H9 (cell line): ENCODE measurements at regions not wholly inside any gene's neighbourhood (a gene's known extent, or its start where the extent isn't known, plus 50 kb on each side); places are given as distances from the start of the nearest gene placed in this dataset.

ENCODE experiments used
- DNase-seq: peaks from one replicate; pipeline ENCODE4 v3.0.0-alpha.2; 2017
- H2AFZ ChIP-seq: one replicate; pipeline ENCODE4 v1.6.1; 2013; ENCODE audit warnings: mild to moderate bottlenecking, low read length, control low read depth, moderate library complexity
- H2AK5ac ChIP-seq: 2 replicates; pipeline ENCODE4 v1.6.1; 2013; ENCODE audit warnings: low read length, control low read depth, mixed read lengths; ENCODE audit not compliant: insufficient read length
- H2BK120ac ChIP-seq: one replicate; pipeline ENCODE4 v1.6.1; 2013; ENCODE audit warnings: low read depth, mild to moderate bottlenecking, low read length, control low read depth, inconsistent platforms; ENCODE audit not compliant: poor library complexity, severe bottlenecking
- H2BK12ac ChIP-seq: 2 replicates; pipeline ENCODE4 v1.6.1; 2013; ENCODE audit warnings: low read length, control low read depth, mixed read lengths, low read depth; ENCODE audit not compliant: insufficient read length
- H2BK15ac ChIP-seq: 2 replicates; pipeline ENCODE4 v1.6.1; 2013; ENCODE audit warnings: low read depth, low read length, control low read depth
- H2BK20ac ChIP-seq: one replicate; pipeline ENCODE4 v1.6.1; 2013; ENCODE audit warnings: low read depth, mild to moderate bottlenecking, low read length, control low read depth, inconsistent platforms; ENCODE audit not compliant: poor library complexity, severe bottlenecking
- H2BK5ac ChIP-seq: 2 replicates; pipeline ENCODE4 v1.6.1; 2013; ENCODE audit warnings: low read length, control low read depth, mixed read lengths; ENCODE audit not compliant: insufficient read length
- H3K14ac ChIP-seq: 2 replicates; pipeline ENCODE4 v1.6.1; 2013; ENCODE audit warnings: low read length, control low read depth; ENCODE audit not compliant: insufficient read depth
- H3K18ac ChIP-seq: 2 replicates; pipeline ENCODE4 v1.6.1; 2013; ENCODE audit warnings: low read depth, mild to moderate bottlenecking, mixed read lengths, low read length, control low read depth; ENCODE audit not compliant: insufficient read length
- H3K23ac ChIP-seq: 2 replicates; pipeline ENCODE4 v1.6.1; 2013; ENCODE audit warnings: low read length, control low read depth, mixed read lengths, low read depth; ENCODE audit not compliant: insufficient read length
- H3K23me2 ChIP-seq: 2 replicates; pipeline ENCODE4 v1.6.1; 2013; ENCODE audit warnings: low read depth, mild to moderate bottlenecking, mixed read lengths, low read length, control low read depth; ENCODE audit not compliant: insufficient read length, poor library complexity, severe bottlenecking
- H3K27ac ChIP-seq: 2 replicates; pipeline ENCODE4 v1.5.1; 2013; ENCODE audit warnings: low read length, control low read depth, mixed read lengths, low read depth; ENCODE audit not compliant: insufficient read length
- H3K27me3 ChIP-seq: 2 replicates; pipeline ENCODE4 v1.6.1; 2013; ENCODE audit warnings: low read length, control low read depth, inconsistent platforms; ENCODE audit not compliant: insufficient read depth
- H3K4ac ChIP-seq: 2 replicates; pipeline ENCODE4 v1.6.1; 2013; ENCODE audit warnings: low read depth, mild to moderate bottlenecking, control low read depth, inconsistent platforms, low read length, moderate library complexity
- H3K4me1 ChIP-seq: 2 replicates; pipeline ENCODE4 v1.6.1; 2013; ENCODE audit warnings: low read length, control low read depth, inconsistent platforms; ENCODE audit not compliant: insufficient read depth
- H3K4me2 ChIP-seq: 2 replicates; pipeline ENCODE4 v1.6.1; 2013; ENCODE audit warnings: low read length, control low read depth, mixed read lengths; ENCODE audit not compliant: insufficient read length, insufficient read depth
- H3K56ac ChIP-seq: 2 replicates; pipeline ENCODE4 v1.6.1; 2013; ENCODE audit warnings: low read depth, mild to moderate bottlenecking, mixed read lengths, low read length, control low read depth; ENCODE audit not compliant: insufficient read length
- H3K79me1 ChIP-seq: 2 replicates; pipeline ENCODE4 v1.6.1; 2013; ENCODE audit warnings: low read depth, mild to moderate bottlenecking, moderate library complexity, low read length, control low read depth, inconsistent platforms; ENCODE audit not compliant: insufficient read depth, poor library complexity, severe bottlenecking
- H3K79me2 ChIP-seq: 2 replicates; pipeline ENCODE4 v1.6.1; 2013; ENCODE audit warnings: low read length, control low read depth, inconsistent platforms; ENCODE audit not compliant: insufficient read depth
- H3K9ac ChIP-seq: 2 replicates; pipeline ENCODE4 v1.6.1; 2013; ENCODE audit warnings: low read length, control low read depth, mixed read lengths; ENCODE audit not compliant: insufficient read length; ENCODE audit errors: extremely low read depth
- H3K9me3 ChIP-seq: one replicate; pipeline ENCODE4 v1.6.1; 2013; ENCODE audit warnings: low read depth, low read length, inconsistent platforms; ENCODE audit not compliant: control insufficient read depth
- H3T11ph ChIP-seq: one replicate; pipeline ENCODE4 v1.6.1; 2013; ENCODE audit warnings: mild to moderate bottlenecking, low read length, control low read depth, inconsistent platforms
- H4K20me1 ChIP-seq: one replicate; pipeline ENCODE4 v1.6.1; 2013; ENCODE audit not compliant: control insufficient read depth, insufficient read length, insufficient read depth
- H4K5ac ChIP-seq: 2 replicates; pipeline ENCODE4 v1.6.1; 2013; ENCODE audit warnings: low read depth, mild to moderate bottlenecking, mixed read lengths, low read length, control low read depth; ENCODE audit not compliant: insufficient read length
- H4K8ac ChIP-seq: replicated peaks from 2 replicates; pipeline ENCODE4 v1.6.1; 2013; ENCODE audit warnings: low read length, control low read depth, mixed read lengths, low read depth; ENCODE audit not compliant: insufficient read length
- H4K91ac ChIP-seq: 2 replicates; pipeline ENCODE4 v1.6.1; 2013; ENCODE audit warnings: low read depth, mild to moderate bottlenecking, moderate library complexity, mixed read lengths, low read length, control low read depth; ENCODE audit not compliant: insufficient read length
- H3K27ac Mint-ChIP-seq, 3 experiments: 2 replicates in 2 of 3; 3 replicates in 1 of 3; pipeline ENCODE4 v1.8.0; 2020 to 2021; ENCODE audit warnings: mixed read lengths in 3 of 3, mild to moderate bottlenecking in 1 of 3, moderate library complexity in 1 of 3
- H3K27me3 Mint-ChIP-seq: 2 replicates; pipeline ENCODE4 v1.8.0; 2021; ENCODE audit warnings: low read depth, mild to moderate bottlenecking, moderate library complexity, mixed read lengths
- H3K36me3 Mint-ChIP-seq, 3 experiments: 2 replicates in 2 of 3; 3 replicates in 1 of 3; pipeline ENCODE4 v1.8.0; 2020 to 2021; ENCODE audit warnings: low read depth in 3 of 3, mixed read lengths in 3 of 3; ENCODE audit not compliant: insufficient read depth in 1 of 3
- H3K4me1 Mint-ChIP-seq, 2 experiments: 2 replicates each; pipeline ENCODE4 v1.8.0; 2020; ENCODE audit warnings: mixed read lengths in 2 of 2
- H3K4me3 Mint-ChIP-seq, 2 experiments: 2 replicates in 1 of 2; 3 replicates in 1 of 2; pipeline ENCODE4 v1.8.0; 2020 to 2021; ENCODE audit warnings: mild to moderate bottlenecking in 2 of 2, mixed read lengths in 2 of 2, moderate library complexity in 1 of 2
- H3K9me3 Mint-ChIP-seq, 2 experiments: 2 replicates in 1 of 2; 3 replicates in 1 of 2; pipeline ENCODE4 v1.8.0; 2020; ENCODE audit warnings: mild to moderate bottlenecking in 2 of 2, mixed read lengths in 2 of 2, moderate library complexity in 1 of 2
- WGBS: extraction: QIAGEN DNeasy Blood & Tissue Kit; methylation state at CpG from one replicate; pipeline ENCODE4 v1.1.7; 2013; ENCODE audit warnings: missing lambda C conversion rate, low lambda C conversion rate, mixed read lengths; ENCODE audit not compliant: insufficient read length; ENCODE audit errors: extremely low coverage; 5-methylcytosine and 5-hydroxymethylcytosine counted together
- TF ChIP-seq, protein P1 (sequence below): fragments of 200-600 bp; sonication (generic); conservative IDR thresholded peaks from 3 replicates; pipeline ENCODE4 v1.8.0; 2021; ENCODE audit warnings: antibody characterized with exemption, mild to moderate bottlenecking

DNA sequence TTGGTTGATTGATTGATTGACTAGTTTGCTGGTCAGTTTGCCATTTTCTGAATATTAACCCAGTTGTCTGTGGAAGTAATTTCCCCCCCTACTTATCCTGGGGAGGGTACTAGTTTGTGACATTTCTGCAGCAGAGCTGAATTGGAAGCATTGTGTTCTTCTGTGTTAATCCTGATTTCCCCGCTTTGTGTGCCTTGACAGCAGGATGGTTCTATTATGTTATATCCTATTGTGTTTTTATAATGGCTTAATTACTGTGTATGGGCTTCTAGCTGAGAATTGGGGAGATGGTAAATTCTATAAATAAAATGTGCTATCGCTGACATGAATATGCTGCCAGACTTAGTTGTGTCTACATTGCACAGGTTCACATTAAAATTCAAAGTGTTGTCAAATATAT is 499.7 kb downstream of the COG6 start:
- H3K14ac ChIP-seq, result no peak overlapping the region
- no peak overlapping the region for H3K23ac ChIP-seq
- no peak overlapping the region for H2BK12ac ChIP-seq
- H4K8ac ChIP-seq, result no peak overlapping the region
- no peak overlapping the region for H4K91ac ChIP-seq
- TF ChIP-seq, protein P1, sequence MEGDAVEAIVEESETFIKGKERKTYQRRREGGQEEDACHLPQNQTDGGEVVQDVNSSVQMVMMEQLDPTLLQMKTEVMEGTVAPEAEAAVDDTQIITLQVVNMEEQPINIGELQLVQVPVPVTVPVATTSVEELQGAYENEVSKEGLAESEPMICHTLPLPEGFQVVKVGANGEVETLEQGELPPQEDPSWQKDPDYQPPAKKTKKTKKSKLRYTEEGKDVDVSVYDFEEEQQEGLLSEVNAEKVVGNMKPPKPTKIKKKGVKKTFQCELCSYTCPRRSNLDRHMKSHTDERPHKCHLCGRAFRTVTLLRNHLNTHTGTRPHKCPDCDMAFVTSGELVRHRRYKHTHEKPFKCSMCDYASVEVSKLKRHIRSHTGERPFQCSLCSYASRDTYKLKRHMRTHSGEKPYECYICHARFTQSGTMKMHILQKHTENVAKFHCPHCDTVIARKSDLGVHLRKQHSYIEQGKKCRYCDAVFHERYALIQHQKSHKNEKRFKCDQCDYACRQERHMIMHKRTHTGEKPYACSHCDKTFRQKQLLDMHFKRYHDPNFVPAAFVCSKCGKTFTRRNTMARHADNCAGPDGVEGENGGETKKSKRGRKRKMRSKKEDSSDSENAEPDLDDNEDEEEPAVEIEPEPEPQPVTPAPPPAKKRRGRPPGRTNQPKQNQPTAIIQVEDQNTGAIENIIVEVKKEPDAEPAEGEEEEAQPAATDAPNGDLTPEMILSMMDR, result no peak
- no peak overlapping the region for H2AFZ ChIP-seq
- Mint-ChIP-seq H3K4me1 (peaks cover 17 to 19% of the 10 kb centered on the region in 2 experiments), H3K4me3 (no peak overlapping the region), H3K27me3 (no peaks in the 10 kb centered on the region; the same call in none of the 2 replicates), H3K9me3 (no peaks in the 10 kb centered on the region), H3K36me3 (no peaks in the 10 kb centered on the region; a peak in 1 of 7 replicates), H3K27ac (no peak overlapping the region)
- H3K27me3 ChIP-seq, result no peaks in the 10 kb centered on the region
- no peak for DNase-seq
- no peak overlapping the region for H3K4ac ChIP-seq
- no peaks in the 10 kb centered on the region for H3K79me2 ChIP-seq
- WGBS, result no CpG with 5 or more reads among the region's 2 CpGs
- no peak overlapping the region for H3K18ac ChIP-seq
- no peak overlapping the region for H3T11ph ChIP-seq
- no peaks in the 10 kb centered on the region for H3K23me2 ChIP-seq
- no peak overlapping the region for H3K4me2 ChIP-seq
- no peak overlapping the region for H2AK5ac ChIP-seq
- no peak overlapping the region for H4K5ac ChIP-seq
- H3K9ac ChIP-seq, result no peak overlapping the region
- no peaks in the 10 kb centered on the region for H3K79me1 ChIP-seq
- no peak overlapping the region for H3K56ac ChIP-seq
- no peak overlapping the region for H2BK15ac ChIP-seq
- H3K9me3 ChIP-seq, result no peaks in the 10 kb centered on the region
- no peak overlapping the region for H2BK20ac ChIP-seq
- no peaks in the 10 kb centered on the region; the same call in 1 of the 2 replicates for H3K4me1 ChIP-seq
- no peak overlapping the region for H2BK120ac ChIP-seq
- H4K20me1 ChIP-seq, result no peaks in the 10 kb centered on the region
- H2BK5ac ChIP-seq, result no peak overlapping the region
- H3K27ac ChIP-seq, result no peak overlapping the region
